BLaER1 treated with 17β-estradiol and CSF1 and Interleukin-3, amounts not matched to agents 10 nM and 100 nM (cell line): ENCODE measurements at regions not wholly inside any gene's neighbourhood (a gene's known extent, or its start where the extent isn't known, plus 50 kb on each side); places are given as distances from the start of the nearest gene placed in this dataset.

Experiments
- H3K27ac ChIP-seq, 11 experiments: shearing (Covaris generic); formaldehyde crosslinking; 2 replicates each; pipeline ENCODE4 v1.8.1; 2022
- H3K27me3 ChIP-seq, 11 experiments: shearing (Covaris generic); formaldehyde crosslinking; 2 replicates each; pipeline ENCODE4 v1.8.1; 2022
- H3K36me3 ChIP-seq, 11 experiments: shearing (Covaris generic); formaldehyde crosslinking; 2 replicates each; pipeline ENCODE4 v1.8.1; 2022
- H3K4me1 ChIP-seq, 10 experiments: shearing (Covaris generic); formaldehyde crosslinking; 2 replicates each; pipeline ENCODE4 v1.8.1; 2022
- H3K4me2 ChIP-seq, 11 experiments: shearing (Covaris generic); formaldehyde crosslinking; 2 replicates each; pipeline ENCODE4 v1.8.1; 2022
- H3K4me3 ChIP-seq, 10 experiments: shearing (Covaris generic); formaldehyde crosslinking; 2 replicates each; pipeline ENCODE4 v1.8.1; 2022
- H3K9ac ChIP-seq, 11 experiments: shearing (Covaris generic); formaldehyde crosslinking; 2 replicates each; pipeline ENCODE4 v1.8.1; 2022
- H3K9me3 ChIP-seq, 11 experiments: shearing (Covaris generic); formaldehyde crosslinking; replicated peaks in 1 of 11; 2 replicates each; pipeline ENCODE4 v1.8.1; 2022
- H4K20me1 ChIP-seq, 11 experiments: shearing (Covaris generic); formaldehyde crosslinking; 2 replicates each; pipeline ENCODE4 v1.8.1; 2022
- Cebpa-rat ChIP-seq, 11 experiments: shearing (Covaris generic); IDR thresholded peaks; 2 replicates each; pipeline ENCODE4 v1.8.1; 2022

GRCh38 chr16:79349803-79350202, 250.7 kb downstream of the MAF start:
- H3K4me2 ChIP-seq = no peak overlapping the region; a peak in 1 of 22 replicates
- H3K9ac ChIP-seq = no peak overlapping the region
- H3K36me3 ChIP-seq = no peaks in the 10 kb centered on the region
- no peaks in the 10 kb centered on the region for H3K9me3 ChIP-seq
- H3K4me3 ChIP-seq = no peak overlapping the region
- H4K20me1 ChIP-seq = no peaks in the 10 kb centered on the region
- no peaks in the 10 kb centered on the region for H3K27me3 ChIP-seq
- no peak for TF ChIP-seq Cebpa-rat (IDR thresholded peaks at IDR 0.05)
- H3K27ac ChIP-seq = no peak overlapping the region
- peaks cover 0 to 19% (median 0%) of the 10 kb centered on the region in 10 experiments; a peak in 5 of 20 replicates for H3K4me1 ChIP-seq

DNA sequence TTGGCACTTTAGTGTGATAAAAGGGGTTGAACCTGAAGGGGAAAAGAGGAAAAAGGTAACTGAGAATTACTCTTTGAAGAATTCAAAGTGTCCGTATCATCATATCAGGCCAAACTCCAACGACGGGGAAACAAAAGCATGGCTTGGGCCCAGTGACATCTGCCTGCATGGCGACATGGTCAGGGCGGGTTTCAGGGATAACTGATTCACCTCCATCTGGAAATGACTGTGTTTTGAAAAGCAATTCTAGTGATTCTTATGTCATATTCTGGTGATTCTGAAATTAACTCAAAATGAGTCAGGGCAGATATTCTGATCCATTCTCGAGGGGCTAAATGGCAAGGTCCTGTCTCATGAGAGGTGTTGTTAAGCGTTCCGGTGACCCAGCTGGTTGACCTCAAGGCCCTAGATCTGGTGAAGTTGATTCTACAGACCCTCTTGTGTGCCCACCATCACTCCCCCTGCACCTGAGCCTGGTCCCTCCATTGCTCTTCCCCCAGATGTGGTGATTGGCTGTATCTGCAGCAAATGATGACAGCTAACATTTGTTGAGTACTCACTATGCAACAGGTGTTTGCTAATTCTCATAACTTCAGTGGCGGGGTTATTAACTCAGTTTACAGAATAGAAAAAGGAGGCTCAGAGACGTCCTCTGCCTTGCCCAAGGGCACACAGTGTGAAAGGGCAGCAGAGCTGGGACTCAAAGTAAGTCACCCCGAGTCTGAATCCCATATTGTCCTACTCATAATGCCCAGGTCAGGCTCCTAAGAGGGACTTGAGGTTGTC, 251.8 kb downstream of the MAF start:
- H3K36me3 ChIP-seq = no peaks in the 10 kb centered on the region
- H3K9me3 ChIP-seq = no peaks in the 10 kb centered on the region
- H4K20me1 ChIP-seq = no peaks in the 10 kb centered on the region
- peaks cover 0 to 19% (median 0%) of the 10 kb centered on the region in 10 experiments; a peak in 5 of 20 replicates for H3K4me1 ChIP-seq
- H3K4me2 ChIP-seq = no peak overlapping the region
- no peak overlapping the region for H3K27ac ChIP-seq
- TF ChIP-seq Cebpa-rat (IDR thresholded peaks at IDR 0.05) = no peak
- H3K9ac ChIP-seq = no peak overlapping the region
- H3K27me3 ChIP-seq = no peaks in the 10 kb centered on the region
- H3K4me3 ChIP-seq = no peak overlapping the region

GRCh38 chr16:79347277-79347676, 253.3 kb downstream of the MAF start:
- Histone ChIP-seq H3K4me2 (no peak overlapping the region), H3K9me3 (no peaks in the 10 kb centered on the region), H3K36me3 (no peaks in the 10 kb centered on the region), H3K9ac (no peak overlapping the region), H3K27me3 (no peaks in the 10 kb centered on the region), H3K4me1 (peaks cover 0 to 19% (median 0%) of the 10 kb centered on the region in 10 experiments; a peak in 5 of 20 replicates), H3K4me3 (no peak overlapping the region), H3K27ac (no peak overlapping the region), H4K20me1 (no peaks in the 10 kb centered on the region)
- no peak for TF ChIP-seq Cebpa-rat (IDR thresholded peaks at IDR 0.05)

DNA sequence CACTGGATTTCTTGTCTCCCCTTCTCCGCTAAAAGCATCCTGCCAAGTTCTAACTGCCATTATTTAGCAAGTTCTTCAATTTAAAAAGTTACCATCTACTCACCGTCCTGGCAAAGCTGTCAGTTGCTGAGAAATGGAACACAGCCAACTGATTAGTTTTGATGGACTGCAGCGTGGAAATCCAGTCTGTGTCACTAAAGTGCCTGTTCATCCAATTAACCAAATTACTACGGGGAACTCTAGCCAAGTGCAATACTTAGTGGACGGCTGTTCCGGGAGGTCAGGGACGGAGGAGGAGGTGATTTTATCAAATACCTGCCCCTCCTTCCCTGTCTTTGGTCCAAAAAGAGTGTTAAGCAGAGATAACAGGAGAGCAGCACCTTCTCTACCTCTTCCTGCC, 260.7 kb downstream of the MAF start:
- peaks cover 0 to 6% (median 0%) of the 10 kb centered on the region in 11 experiments; a peak in 3 of 22 replicates for H3K9me3 ChIP-seq
- no peaks in the 10 kb centered on the region for H3K27me3 ChIP-seq
- no peak overlapping the region for H3K4me3 ChIP-seq
- no peak overlapping the region for H3K9ac ChIP-seq
- no peaks in the 10 kb centered on the region for H3K36me3 ChIP-seq
- no peak overlapping the region for H3K27ac ChIP-seq
- no peak overlapping the region for H3K4me2 ChIP-seq
- TF ChIP-seq Cebpa-rat (IDR thresholded peaks at IDR 0.05) = no peak
- no peaks in the 10 kb centered on the region for H4K20me1 ChIP-seq
- H3K4me1 ChIP-seq = peaks cover 0 to 20% (median 0%) of the 10 kb centered on the region in 10 experiments; a peak in 6 of 20 replicates

DNA sequence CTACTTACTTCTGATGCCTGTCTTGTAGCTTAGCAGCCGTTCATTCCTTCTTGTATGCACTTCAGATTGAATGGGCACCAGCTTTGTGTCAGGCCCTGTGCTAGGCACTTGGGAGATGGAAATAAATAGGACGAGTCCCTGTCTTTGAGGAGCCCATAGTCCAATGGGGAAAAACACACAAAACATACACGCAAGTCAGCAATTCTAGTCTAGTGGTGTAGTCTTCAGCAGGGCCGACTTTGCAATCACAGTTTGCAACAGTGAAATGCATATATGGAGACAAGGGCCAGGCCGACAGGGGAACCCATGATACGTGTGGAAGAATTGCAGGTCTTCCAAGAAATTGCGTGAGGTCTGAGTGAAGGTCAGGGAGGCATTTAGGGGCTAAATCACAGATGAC, 262.6 kb downstream of the MAF start:
- peaks cover 0 to 6% (median 0%) of the 10 kb centered on the region in 11 experiments; a peak in 3 of 22 replicates for H3K9me3 ChIP-seq
- TF ChIP-seq Cebpa-rat (IDR thresholded peaks at IDR 0.05) = no peak

GRCh38 chr16:79336437-79337229, 263.9 kb downstream of the MAF start:
- Histone ChIP-seq H3K4me1 (peaks cover 0 to 35% (median 1%) of the 10 kb centered on the region in 10 experiments; a peak in 10 of 20 replicates), H3K9ac (no peak overlapping the region), H3K27me3 (no peaks in the 10 kb centered on the region), H3K4me3 (no peak overlapping the region), H3K36me3 (no peaks in the 10 kb centered on the region), H3K9me3 (peaks cover 0 to 6% (median 0%) of the 10 kb centered on the region in 11 experiments; a peak in 3 of 22 replicates), H3K4me2 (peak overlapping the region in 3 of 11 experiments; percentile 14 to 38 (median 20); a peak in 6 of 22 replicates), H3K27ac (no peak overlapping the region), H4K20me1 (no peaks in the 10 kb centered on the region)
- TF ChIP-seq Cebpa-rat (IDR thresholded peaks at IDR 0.05) = no peak

More for the DNA sequence above, 262.6 kb downstream of the MAF start:
- no peak overlapping the region for H3K9ac ChIP-seq
- no peaks in the 10 kb centered on the region for H3K36me3 ChIP-seq
- no peak overlapping the region for H3K4me3 ChIP-seq
- H3K4me2 ChIP-seq = no peak overlapping the region
- no peaks in the 10 kb centered on the region for H3K27me3 ChIP-seq
- peaks cover 0 to 22% (median 0%) of the 10 kb centered on the region in 10 experiments; a peak in 7 of 20 replicates for H3K4me1 ChIP-seq
- no peaks in the 10 kb centered on the region for H4K20me1 ChIP-seq
- H3K27ac ChIP-seq = no peak overlapping the region

- Histone ChIP-seq H3K27me3 (no peaks in the 10 kb centered on the region), H3K4me1 (peaks cover 4 to 59% (median 25%) of the 10 kb centered on the region in 10 experiments), H3K9me3 (peaks cover 0 to 3% (median 0%) of the 10 kb centered on the region in 11 experiments; a peak in 2 of 22 replicates)
These were observed 266.4 kb downstream of the MAF start for GRCh38 chr16:79334127-79334526.

GRCh38 chr16:79331066-79331465, 269.5 kb downstream of the MAF start:
- Histone ChIP-seq H3K27me3 (no peaks in the 10 kb centered on the region), H3K4me3 (no peak overlapping the region), H3K4me2 (peak overlapping the region in 7 of 11 experiments; percentile 82 to 92 (median 88); a peak in 12 of 22 replicates), H3K9me3 (no peaks in the 10 kb centered on the region), H3K36me3 (no peaks in the 10 kb centered on the region), H4K20me1 (no peaks in the 10 kb centered on the region), H3K4me1 (peaks cover 14 to 79% (median 52%) of the 10 kb centered on the region in 10 experiments), H3K9ac (peak overlapping the region in 3 of 11 experiments; percentile 73 to 79 (median 77); a peak in 4 of 22 replicates), H3K27ac (peak overlapping the region in 9 of 11 experiments; percentile 67 to 94 (median 86); a peak in 17 of 22 replicates)
- TF ChIP-seq Cebpa-rat (IDR thresholded peaks at IDR 0.05) = no peak

More at GRCh38 chr16:79334127-79334526, 266.4 kb downstream of the MAF start:
- no peak for TF ChIP-seq Cebpa-rat (IDR thresholded peaks at IDR 0.05)
- Histone ChIP-seq H3K4me3 (no peak overlapping the region), H3K36me3 (no peaks in the 10 kb centered on the region), H3K27ac (no peak overlapping the region), H3K9ac (no peak overlapping the region), H4K20me1 (no peaks in the 10 kb centered on the region), H3K4me2 (no peak overlapping the region)

GRCh38 chr16:79329967-79330366, 270.6 kb downstream of the MAF start:
- Histone ChIP-seq H3K36me3 (no peaks in the 10 kb centered on the region), H3K9ac (peak overlapping the region in 8 of 11 experiments; percentile 62 to 79 (median 74); a peak in 14 of 22 replicates), H3K27ac (peak overlapping the region in 10 of 11 experiments; percentile 20 to 94 (median 86); a peak in 19 of 22 replicates), H3K4me1 (peaks cover 14 to 84% (median 57%) of the 10 kb centered on the region in 10 experiments), H3K4me2 (peak overlapping the region in 8 of 11 experiments; percentile 77 to 92 (median 88); a peak in 17 of 22 replicates), H3K27me3 (no peaks in the 10 kb centered on the region), H3K9me3 (no peaks in the 10 kb centered on the region), H3K4me3 (no peak overlapping the region), H4K20me1 (no peaks in the 10 kb centered on the region)
- no peak for TF ChIP-seq Cebpa-rat (IDR thresholded peaks at IDR 0.05)
